Skeletal muscle tissue (tissue), 3 donors: ENCODE measurements at regions not wholly inside any gene's neighbourhood (a gene's known extent, or its start where the extent isn't known, plus 50 kb on each side); places are given as distances from the start of the nearest gene placed in this dataset.

ENCODE experiments used
- H3K27ac ChIP-seq: one replicate; pipeline ENCODE4 v1.7.0; 2013; ENCODE audit warnings: mild to moderate bottlenecking, low read depth, low read length, inconsistent platforms
- H3K27me3 ChIP-seq, 3 donors: one replicate each; pipeline ENCODE4 v1.7.0; 2013; ENCODE audit warnings: low read length in 3 of 3; ENCODE audit not compliant: control insufficient read depth in 3 of 3, insufficient read depth in 3 of 3
- H3K36me3 ChIP-seq, 3 donors: one replicate each; pipeline ENCODE4 v1.7.0; 2013; ENCODE audit warnings: low read length in 3 of 3; ENCODE audit not compliant: control insufficient read depth in 3 of 3, insufficient read depth in 3 of 3
- H3K4me1 ChIP-seq, 3 donors: one replicate each; pipeline ENCODE4 v1.7.0; 2013; ENCODE audit warnings: low read length in 3 of 3, mild to moderate bottlenecking in 3 of 3; ENCODE audit not compliant: control insufficient read depth in 3 of 3, insufficient read depth in 3 of 3
- H3K4me3 ChIP-seq, 3 donors: one replicate each; pipeline ENCODE4 v1.7.0; 2013; ENCODE audit warnings: low read length in 3 of 3
- H3K9ac ChIP-seq, 3 donors: one replicate each; pipeline ENCODE4 v1.7.0; 2013; ENCODE audit warnings: low read length in 3 of 3, mild to moderate bottlenecking in 3 of 3, moderate library complexity in 2 of 3, low read depth in 1 of 3
- H3K9me3 ChIP-seq, 3 donors: one replicate each; pipeline ENCODE4 v1.7.0; 2013; ENCODE audit warnings: low read length in 3 of 3; ENCODE audit not compliant: control insufficient read depth in 3 of 3
- donor health status: Osteomylitis.

- H3K36me3 ChIP-seq: no peaks in the 10 kb centered on the region
- H3K9me3 ChIP-seq: no peaks in the 10 kb centered on the region
- no peak overlapping the region for H3K4me3 ChIP-seq
- no peak overlapping the region for H3K9ac ChIP-seq
- no peaks in the 10 kb centered on the region for H3K4me1 ChIP-seq
- peaks cover 0 to 12% (median 2%) of the 10 kb centered on the region in 3 donors for H3K27me3 ChIP-seq
- H3K27ac ChIP-seq: no peak overlapping the region
Observed at GRCh38 chr4:189049682-189050081, 891.0 kb upstream of the FRG1 start.

GRCh38 chr4:189050643-189051042 is 890.0 kb upstream of the FRG1 start:
- Histone ChIP-seq H3K9ac (peak overlapping the region in 1 of 3 donors; percentile 1), H3K36me3 (no peaks in the 10 kb centered on the region), H3K27ac (no peak overlapping the region), H3K4me1 (no peaks in the 10 kb centered on the region), H3K4me3 (peak overlapping the region in 2 of 3 donors; percentile 36 to 63), H3K9me3 (no peaks in the 10 kb centered on the region), H3K27me3 (peaks cover 0 to 12% (median 2%) of the 10 kb centered on the region in 3 donors)

- Histone ChIP-seq H3K9me3 (no peaks in the 10 kb centered on the region), H3K4me1 (no peaks in the 10 kb centered on the region), H3K27ac (no peak overlapping the region), H3K9ac (no peak overlapping the region), H3K36me3 (no peaks in the 10 kb centered on the region), H3K27me3 (peaks cover 0 to 7% (median 2%) of the 10 kb centered on the region in 3 donors), H3K4me3 (no peak overlapping the region)
Observed at GRCh38 chr4:189053621-189054020, 887.1 kb upstream of the FRG1 start.

GRCh38 chr4:189060104-189060503 is 880.6 kb upstream of the FRG1 start:
- no peaks in the 10 kb centered on the region for H3K4me1 ChIP-seq
- H3K36me3 ChIP-seq: no peaks in the 10 kb centered on the region
- H3K9ac ChIP-seq: no peak overlapping the region
- no peaks in the 10 kb centered on the region for H3K27me3 ChIP-seq
- H3K27ac ChIP-seq: no peak overlapping the region
- H3K4me3 ChIP-seq: no peak overlapping the region
- no peaks in the 10 kb centered on the region for H3K9me3 ChIP-seq

- Histone ChIP-seq H3K9ac (no peak overlapping the region), H3K4me3 (no peak overlapping the region), H3K27me3 (no peaks in the 10 kb centered on the region), H3K9me3 (no peaks in the 10 kb centered on the region), H3K4me1 (no peaks in the 10 kb centered on the region), H3K27ac (no peak overlapping the region), H3K36me3 (no peaks in the 10 kb centered on the region)
Observed at GRCh38 chr4:189062047-189062820, 878.4 kb upstream of the FRG1 start.

- no peak overlapping the region for H3K4me3 ChIP-seq
- no peak overlapping the region for H3K27ac ChIP-seq
- H3K36me3 ChIP-seq: no peaks in the 10 kb centered on the region
- no peaks in the 10 kb centered on the region for H3K9me3 ChIP-seq
- no peak overlapping the region for H3K9ac ChIP-seq
- no peaks in the 10 kb centered on the region for H3K27me3 ChIP-seq
- H3K4me1 ChIP-seq: no peaks in the 10 kb centered on the region
Observed at GRCh38 chr4:189069772-189070171, 870.9 kb upstream of the FRG1 start.

GRCh38 chr4:189071241-189071640 is 869.4 kb upstream of the FRG1 start:
- Histone ChIP-seq H3K4me1 (no peaks in the 10 kb centered on the region), H3K4me3 (no peak overlapping the region), H3K9ac (no peak overlapping the region), H3K9me3 (no peaks in the 10 kb centered on the region), H3K27me3 (no peaks in the 10 kb centered on the region), H3K36me3 (no peaks in the 10 kb centered on the region), H3K27ac (no peak overlapping the region)

GRCh38 chr4:189073739-189074138 is 866.9 kb upstream of the FRG1 start:
- H3K27ac ChIP-seq: no peak overlapping the region
- H3K9me3 ChIP-seq: no peaks in the 10 kb centered on the region
- no peak overlapping the region for H3K9ac ChIP-seq
- H3K4me1 ChIP-seq: no peaks in the 10 kb centered on the region
- no peaks in the 10 kb centered on the region for H3K27me3 ChIP-seq
- no peak overlapping the region for H3K4me3 ChIP-seq
- no peaks in the 10 kb centered on the region for H3K36me3 ChIP-seq

- no peaks in the 10 kb centered on the region for H3K36me3 ChIP-seq
- H3K9ac ChIP-seq: no peak overlapping the region
- H3K27ac ChIP-seq: no peak overlapping the region
- no peak overlapping the region for H3K4me3 ChIP-seq
- no peaks in the 10 kb centered on the region for H3K27me3 ChIP-seq
- no peaks in the 10 kb centered on the region for H3K4me1 ChIP-seq
- H3K9me3 ChIP-seq: no peaks in the 10 kb centered on the region
Observed at GRCh38 chr4:189081826-189082225, 858.8 kb upstream of the FRG1 start.

GRCh38 chr4:189083769-189084168 is 856.9 kb upstream of the FRG1 start:
- Histone ChIP-seq H3K36me3 (no peaks in the 10 kb centered on the region), H3K4me3 (no peak overlapping the region), H3K4me1 (no peaks in the 10 kb centered on the region), H3K9me3 (no peaks in the 10 kb centered on the region), H3K27me3 (no peaks in the 10 kb centered on the region), H3K9ac (no peak overlapping the region), H3K27ac (no peak overlapping the region)
